ENCODE measurements at regions not wholly inside any gene's neighbourhood (a gene's known extent, or its start where the extent isn't known, plus 50 kb on each side); places are given as distances from the start of the nearest gene placed in this dataset.

- DNase-seq, result no peak
Measured at GRCh38 chr7:24216576-24217125, 67.3 kb upstream of the NPY start.

GRCh38 chr7:24221500-24221899, 62.5 kb upstream of the NPY start:
- DNase-seq, result no peak

- no peak for DNase-seq
Measured at GRCh38 chr7:24227068-24227467, 56.9 kb upstream of the NPY start.

- DNase-seq, result no peak
Measured at GRCh38 chr7:24227603-24228359, 56.2 kb upstream of the NPY start.

- DNase-seq, result no peak
Measured at GRCh38 chr7:24229481-24230226, 54.3 kb upstream of the NPY start.

GRCh38 chr7:24231493-24231892, 52.5 kb upstream of the NPY start:
- DNase-seq, result no peak

GRCh38 chr7:24233386-24233785, 50.6 kb upstream of the NPY start:
- no peak for DNase-seq

Data from NCI-H526 treated with DMSO at 0.1 percent for 48 hours (cell line).